Left cardiac atrium (tissue), 4 donors: ENCODE measurements at regions not wholly inside any gene's neighbourhood (a gene's known extent, or its start where the extent isn't known, plus 50 kb on each side); places are given as distances from the start of the nearest gene placed in this dataset.

Source experiments
- ATAC-seq, 2 donors: fragments of 200-7000 bp; cut with Tn5 transposase; one replicate each; pipeline ENCODE4 v1.9.1; 2020; ENCODE audit warnings: mild to moderate bottlenecking in 2 of 2, moderate library complexity in 2 of 2
- DNase-seq: peaks from one replicate; pipeline ENCODE4 v3.0.0-alpha.2; 2020
- intact Hi-C, 2 donors: fragments of 100-400 bp; cut with DNase I; formaldehyde crosslinking; loops; one replicate each; pipeline versions ENCODE4 v1.14.1 to v1.15.1; 2022 to 2023
- donor health status: DM: no; HTN: yes; CAD: no.
- donor health status: DM: no; HTN: yes; CAD: no; lungs with severe emphysema.
- donor health status: DM: yes; HTN: yes; CAD: no.
- donor health status: Dilated cardiomyopathy.

- DNase-seq (no peak), ATAC-seq (no peak)
- intact Hi-C loops, result no loop called here
Observed at GRCh38 chr11:127596433-127596832, 595.9 kb upstream of the KIRREL3 start.

GRCh38 chr11:127592371-127592770, 591.8 kb upstream of the KIRREL3 start:
- intact Hi-C loops, result no loop called here
- no peak for ATAC-seq
- no peak for DNase-seq

- no peak for ATAC-seq
- intact Hi-C loops, result no loop called here
- DNase-seq, result no peak
Observed at GRCh38 chr11:127590314-127590713, 589.7 kb upstream of the KIRREL3 start.

GRCh38 chr11:127588431-127588830, 587.9 kb upstream of the KIRREL3 start:
- no peak for ATAC-seq
- intact Hi-C loops, result no loop called here
- DNase-seq, result no peak

- DNase-seq (no peak), ATAC-seq (no peak)
- intact Hi-C loops, result no loop called here
Observed at GRCh38 chr11:127587511-127587910, 586.9 kb upstream of the KIRREL3 start.

- DNase-seq (no peak), ATAC-seq (no peak)
- intact Hi-C loops, result no loop called here
Observed at GRCh38 chr11:127576210-127576609, 575.6 kb upstream of the KIRREL3 start.

GRCh38 chr11:127574478-127574877, 573.9 kb upstream of the KIRREL3 start:
- ATAC-seq (no peak), DNase-seq (no peak)
- intact Hi-C loops, result no loop called here

- DNase-seq, result no peak
- ATAC-seq, result no peak
- intact Hi-C loops, result no loop called here
Observed at GRCh38 chr11:127568891-127569290, 568.3 kb upstream of the KIRREL3 start.

GRCh38 chr11:127567237-127567932, 566.8 kb upstream of the KIRREL3 start:
- ATAC-seq (no peak), DNase-seq (no peak)
- intact Hi-C loops, result no loop called here

GRCh38 chr11:127564810-127565209, 564.2 kb upstream of the KIRREL3 start:
- no peak for ATAC-seq

GRCh38 chr11:127559978-127560377, 559.4 kb upstream of the KIRREL3 start:
- intact Hi-C loops, result no loop called here
- DNase-seq, result no peak
- ATAC-seq, result no peak

More at GRCh38 chr11:127564810-127565209, 564.2 kb upstream of the KIRREL3 start:
- DNase-seq, result no peak
- intact Hi-C loops, result no loop called here

GRCh38 chr11:127552446-127552845, 551.9 kb upstream of the KIRREL3 start:
- ATAC-seq, result no peak
- intact Hi-C loops, result no loop called here
- no peak for DNase-seq

GRCh38 chr11:127531167-127531566, 530.6 kb upstream of the KIRREL3 start:
- ATAC-seq (no peak), DNase-seq (no peak)
- intact Hi-C loops, result no loop called here

- DNase-seq, result no peak
- no peak for ATAC-seq
- intact Hi-C loops, result no loop called here
Observed at GRCh38 chr11:127528297-127528696, 527.7 kb upstream of the KIRREL3 start.

GRCh38 chr11:127524618-127525017, 524.0 kb upstream of the KIRREL3 start:
- intact Hi-C loops, result no loop called here
- no peak for ATAC-seq
- no peak for DNase-seq

GRCh38 chr11:127521413-127521812, 520.8 kb upstream of the KIRREL3 start:
- no peak for DNase-seq
- ATAC-seq, result no peak
- intact Hi-C loops, result no loop called here

- DNase-seq (no peak), ATAC-seq (no peak)
- intact Hi-C loops, result no loop called here
Observed at GRCh38 chr11:127507851-127508250, 507.3 kb upstream of the KIRREL3 start.

- no peak for ATAC-seq
- no peak for DNase-seq
- intact Hi-C loops, result no loop called here
Observed at GRCh38 chr11:127506647-127507046, 506.1 kb upstream of the KIRREL3 start.

GRCh38 chr11:127506126-127506525, 505.6 kb upstream of the KIRREL3 start:
- intact Hi-C loops, result no loop called here
- DNase-seq (no peak), ATAC-seq (no peak)

GRCh38 chr11:127496165-127496564, 495.6 kb upstream of the KIRREL3 start:
- DNase-seq (no peak), ATAC-seq (no peak)
- intact Hi-C loops, result no loop called here

- intact Hi-C loops, result no loop called here
- no peak for DNase-seq
- no peak for ATAC-seq
Observed at GRCh38 chr11:127493330-127494022, 492.9 kb upstream of the KIRREL3 start.
